Activated CD4-positive, alpha-beta T cell treated with anti-CD3 and anti-CD28 coated beads, Interleukin-2, amount 10 ng/mL, durations not matched to agents 24 days and 14 days (primary cell): ENCODE measurements at regions not wholly inside any gene's neighbourhood (a gene's known extent, or its start where the extent isn't known, plus 50 kb on each side); places are given as distances from the start of the nearest gene placed in this dataset.
"Not testable (repeated sequence)": the region's sequence is repeated elsewhere in the genome, so short reads cannot be mapped to it uniquely, and the experiment has no call there.

Source experiments
- DNase-seq: peaks from one replicate; pipeline ENCODE4 v3.0.0; 2022
- H3K27ac Mint-ChIP-seq: one replicate; pipeline ENCODE4 v1.8.0; 2022; ENCODE audit warnings: mild to moderate bottlenecking, mixed read lengths
- H3K27me3 Mint-ChIP-seq: one replicate; pipeline ENCODE4 v1.8.0; 2022; ENCODE audit warnings: mixed read lengths
- H3K36me3 Mint-ChIP-seq: one replicate; pipeline ENCODE4 v1.8.0; 2022; ENCODE audit warnings: low read depth, mild to moderate bottlenecking, mixed read lengths
- H3K4me1 Mint-ChIP-seq: one replicate; pipeline ENCODE4 v1.8.0; 2021; ENCODE audit warnings: mixed read lengths
- H3K4me3 Mint-ChIP-seq: one replicate; pipeline ENCODE4 v1.8.0; 2022; ENCODE audit warnings: mild to moderate bottlenecking, moderate library complexity, mixed read lengths
- H3K9me3 Mint-ChIP-seq: one replicate; pipeline ENCODE4 v1.8.0; 2021; ENCODE audit warnings: mixed read lengths
- intact Hi-C: fragments of 100-400 bp; cut with micrococcal nuclease; formaldehyde crosslinking; loops from one replicate; pipeline ENCODE4 v1.15.1; 2023

GRCh38 chr5:39619168-39619818 lies 194.5 kb upstream of the DAB2 start:
- no peak overlapping the region for H3K4me3 Mint-ChIP-seq
- H3K4me1 Mint-ChIP-seq: no peaks in the 10 kb centered on the region
- peaks cover 3% of the 10 kb centered on the region for H3K27me3 Mint-ChIP-seq
- H3K36me3 Mint-ChIP-seq: no peaks in the 10 kb centered on the region
- intact Hi-C loops: no loop called here
- no peak overlapping the region for H3K27ac Mint-ChIP-seq
- no peak for DNase-seq
- no peaks in the 10 kb centered on the region for H3K9me3 Mint-ChIP-seq

GRCh38 chr5:39618391-39618790 lies 193.6 kb upstream of the DAB2 start:
- intact Hi-C loops: no loop called here
- DNase-seq: no peak
- no peaks in the 10 kb centered on the region for H3K9me3 Mint-ChIP-seq
- H3K27me3 Mint-ChIP-seq: peaks cover 2% of the 10 kb centered on the region
- H3K36me3 Mint-ChIP-seq: no peaks in the 10 kb centered on the region
- no peak overlapping the region for H3K27ac Mint-ChIP-seq
- no peaks in the 10 kb centered on the region for H3K4me1 Mint-ChIP-seq
- no peak overlapping the region for H3K4me3 Mint-ChIP-seq

GRCh38 chr5:39616131-39616530 lies 191.4 kb upstream of the DAB2 start:
- Mint-ChIP-seq H3K9me3 (no peaks in the 10 kb centered on the region), H3K36me3 (no peaks in the 10 kb centered on the region), H3K27ac (no peak overlapping the region), H3K27me3 (peaks cover 2% of the 10 kb centered on the region), H3K4me3 (no peak overlapping the region), H3K4me1 (no peaks in the 10 kb centered on the region)
- intact Hi-C loops: no loop called here
- DNase-seq: no peak

- H3K9me3 Mint-ChIP-seq, H3K4me3 Mint-ChIP-seq, H3K27ac Mint-ChIP-seq, intact Hi-C loops, H3K4me1 Mint-ChIP-seq, H3K27me3 Mint-ChIP-seq, H3K36me3 Mint-ChIP-seq, DNase-seq: not testable (repeated sequence)
These were observed 186.3 kb upstream of the DAB2 start for GRCh38 chr5:39611076-39611475.

- Mint-ChIP-seq H3K4me1 (no peaks in the 10 kb centered on the region), H3K27me3 (peaks cover 17% of the 10 kb centered on the region), H3K4me3 (no peak overlapping the region), H3K36me3 (no peaks in the 10 kb centered on the region), H3K27ac (no peak overlapping the region), H3K9me3 (no peaks in the 10 kb centered on the region)
- intact Hi-C loops: no loop called here
- no peak for DNase-seq
These were observed 183.2 kb upstream of the DAB2 start for GRCh38 chr5:39608024-39608423.

- H3K4me3 Mint-ChIP-seq: no peak overlapping the region
- H3K4me1 Mint-ChIP-seq: no peaks in the 10 kb centered on the region
- no peak overlapping the region for H3K27ac Mint-ChIP-seq
- intact Hi-C loops: no loop called here
- no peak for DNase-seq
- H3K9me3 Mint-ChIP-seq: no peaks in the 10 kb centered on the region
- H3K27me3 Mint-ChIP-seq: peaks cover 18% of the 10 kb centered on the region
- H3K36me3 Mint-ChIP-seq: no peaks in the 10 kb centered on the region
These were observed 181.8 kb upstream of the DAB2 start for GRCh38 chr5:39606591-39606990.

GRCh38 chr5:39605588-39606575 lies 181.1 kb upstream of the DAB2 start:
- Mint-ChIP-seq H3K27me3 (peaks cover 18% of the 10 kb centered on the region), H3K4me1 (no peaks in the 10 kb centered on the region), H3K27ac (no peak overlapping the region), H3K9me3 (no peaks in the 10 kb centered on the region), H3K36me3 (no peaks in the 10 kb centered on the region), H3K4me3 (no peak overlapping the region)
- DNase-seq: no peak
- intact Hi-C loops: no loop called here

- H3K4me3 Mint-ChIP-seq: no peak overlapping the region
- no peaks in the 10 kb centered on the region for H3K36me3 Mint-ChIP-seq
- peak; percentile 18 for DNase-seq
- no peaks in the 10 kb centered on the region for H3K9me3 Mint-ChIP-seq
- no peak overlapping the region for H3K27ac Mint-ChIP-seq
- H3K4me1 Mint-ChIP-seq: no peaks in the 10 kb centered on the region
- H3K27me3 Mint-ChIP-seq: peaks cover 18% of the 10 kb centered on the region
- intact Hi-C loops: no loop called here
These were observed 180.4 kb upstream of the DAB2 start for GRCh38 chr5:39605145-39605544.

GRCh38 chr5:39604491-39604890 lies 179.7 kb upstream of the DAB2 start:
- no peaks in the 10 kb centered on the region for H3K36me3 Mint-ChIP-seq
- intact Hi-C loops: no loop called here
- H3K4me1 Mint-ChIP-seq: no peaks in the 10 kb centered on the region
- DNase-seq: peak; percentile 33
- H3K27ac Mint-ChIP-seq: no peak overlapping the region
- H3K9me3 Mint-ChIP-seq: no peaks in the 10 kb centered on the region
- H3K4me3 Mint-ChIP-seq: no peak overlapping the region
- H3K27me3 Mint-ChIP-seq: peaks cover 18% of the 10 kb centered on the region

- Mint-ChIP-seq H3K4me3 (no peak overlapping the region), H3K4me1 (no peaks in the 10 kb centered on the region), H3K27ac (no peak overlapping the region), H3K27me3 (peaks cover 35% of the 10 kb centered on the region), H3K9me3 (no peaks in the 10 kb centered on the region), H3K36me3 (no peaks in the 10 kb centered on the region)
- no peak for DNase-seq
- intact Hi-C loops: no loop called here
These were observed 175.1 kb upstream of the DAB2 start for GRCh38 chr5:39599721-39600431.

- intact Hi-C loops: no loop called here
- peaks cover 31% of the 10 kb centered on the region for H3K27me3 Mint-ChIP-seq
- no peak overlapping the region for H3K4me3 Mint-ChIP-seq
- no peak for DNase-seq
- no peaks in the 10 kb centered on the region for H3K36me3 Mint-ChIP-seq
- H3K9me3 Mint-ChIP-seq: no peaks in the 10 kb centered on the region
- no peaks in the 10 kb centered on the region for H3K4me1 Mint-ChIP-seq
- H3K27ac Mint-ChIP-seq: no peak overlapping the region
These were observed 174.0 kb upstream of the DAB2 start for GRCh38 chr5:39598661-39599248.

GRCh38 chr5:39588179-39588578 lies 163.4 kb upstream of the DAB2 start:
- no peaks in the 10 kb centered on the region for H3K36me3 Mint-ChIP-seq
- intact Hi-C loops: loop anchor here (10.0 kb wide), 1 partner anchor 357 kb away; no protein-coding TSS in a partner anchor
- no peak overlapping the region for H3K4me3 Mint-ChIP-seq
- H3K27me3 Mint-ChIP-seq: peaks cover 34% of the 10 kb centered on the region
- no peaks in the 10 kb centered on the region for H3K9me3 Mint-ChIP-seq
- DNase-seq: no peak
- H3K27ac Mint-ChIP-seq: no peak overlapping the region
- H3K4me1 Mint-ChIP-seq: no peaks in the 10 kb centered on the region

- H3K36me3 Mint-ChIP-seq: no peaks in the 10 kb centered on the region
- H3K4me1 Mint-ChIP-seq: no peaks in the 10 kb centered on the region
- no peak for DNase-seq
- peaks cover 36% of the 10 kb centered on the region for H3K27me3 Mint-ChIP-seq
- H3K4me3 Mint-ChIP-seq: no peak overlapping the region
- H3K9me3 Mint-ChIP-seq: no peaks in the 10 kb centered on the region
- no peak overlapping the region for H3K27ac Mint-ChIP-seq
- intact Hi-C loops: loop anchor here (10.0 kb wide), 1 partner anchor 357 kb away; no protein-coding TSS in a partner anchor
These were observed 162.9 kb upstream of the DAB2 start for GRCh38 chr5:39587675-39588074.
